Caco-2 (cell line): ENCODE measurements at regions not wholly inside any gene's neighbourhood (a gene's known extent, or its start where the extent isn't known, plus 50 kb on each side); places are given as distances from the start of the nearest gene placed in this dataset.

Experiments used
- BruUV-seq: library from RNA; stranded (reverse); fragments of 400-500 nt; replicated peaks from 2 replicates; lab custom pipeline; 2021; lab: Mats Ljungman, UMichigan
- CTCF ChIA-PET: fragments of 300-600 bp; sonication (Branson Sonifier 250); formaldehyde crosslinking; loops from one replicate; lab custom pipeline; 2022; ENCODE audit warnings: antibody characterized with exemption; lab: Charles Lee
- POLR2A ChIA-PET: fragments of 300-600 bp; sonication (Branson Sonifier 250); formaldehyde crosslinking; loops from one replicate; lab custom pipeline; 2022; ENCODE audit warnings: antibody characterized with exemption; lab: Charles Lee
- DNase-seq, 2 experiments: peaks; one replicate each; pipeline versions ENCODE4 v3.0.0 to v3.0.0-alpha.2; 2020 to 2022
- H3K27me3 ChIP-seq: replicated peaks from 2 replicates; pipeline ENCODE4 v1.6.0; 2011; ENCODE audit warnings: low read length; ENCODE audit not compliant: control insufficient read depth, insufficient read depth
- H3K36me3 ChIP-seq: 2 replicates; pipeline ENCODE4 v1.5.1; 2011; ENCODE audit warnings: low read length; ENCODE audit not compliant: control insufficient read depth, insufficient read depth
- H3K4me1 ChIP-seq: fragments of 250-450 bp; sonication (Bioruptor Pico); 2 replicates; pipeline ENCODE4 v1.5.1; 2020; ENCODE audit warnings: mild to moderate bottlenecking
- H3K4me3 ChIP-seq: 2 replicates; pipeline ENCODE4 v1.5.1; 2011; ENCODE audit warnings: low read depth, mild to moderate bottlenecking, control low read depth, low read length
- H3K9me3 ChIP-seq: fragments of 250-450 bp; sonication (Bioruptor Pico); 2 replicates; pipeline ENCODE4 v1.5.1; 2020; ENCODE audit warnings: mild to moderate bottlenecking, moderate library complexity
- H3K27ac Mint-ChIP-seq: one replicate; pipeline ENCODE4 v1.8.0; 2022; ENCODE audit warnings: mixed read lengths; ENCODE audit not compliant: unreplicated experiment
- H3K27me3 Mint-ChIP-seq: one replicate; pipeline ENCODE4 v1.8.0; 2022; ENCODE audit warnings: mixed read lengths; ENCODE audit not compliant: insufficient read depth, unreplicated experiment
- H3K36me3 Mint-ChIP-seq: one replicate; pipeline ENCODE4 v1.8.0; 2022; ENCODE audit warnings: mild to moderate bottlenecking, mixed read lengths; ENCODE audit not compliant: insufficient read depth, unreplicated experiment
- H3K4me1 Mint-ChIP-seq: one replicate; pipeline ENCODE4 v1.8.0; 2022; ENCODE audit warnings: low read depth, mixed read lengths; ENCODE audit not compliant: unreplicated experiment
- H3K4me3 Mint-ChIP-seq: one replicate; pipeline ENCODE4 v1.8.0; 2022; ENCODE audit warnings: mild to moderate bottlenecking, moderate library complexity, mixed read lengths; ENCODE audit not compliant: unreplicated experiment
- H3K9me3 Mint-ChIP-seq: one replicate; pipeline ENCODE4 v1.8.0; 2022; ENCODE audit warnings: mixed read lengths; ENCODE audit not compliant: unreplicated experiment
- CTCF ChIP-seq, 2 experiments: fragments of 200-600 bp in 1 of 2; IDR thresholded peaks; 1 replicate in 1 of 2; 2 replicates in 1 of 2; pipeline versions ENCODE4 v1.5.1 to v1.8.0; 2011 to 2022; ENCODE audit warnings: antibody characterized with exemption in 1 of 2, control low read depth in 1 of 2, inconsistent platforms in 1 of 2, low read depth in 1 of 2, low read length in 1 of 2, mild to moderate bottlenecking in 1 of 2, moderate library complexity in 1 of 2; ENCODE audit not compliant: insufficient read depth in 1 of 2, severe bottlenecking in 1 of 2, unreplicated experiment in 1 of 2
- intact Hi-C: fragments of 100-400 bp; cut with micrococcal nuclease; formaldehyde crosslinking; loops from one replicate; pipeline ENCODE4 v1.10.0; 2022; ENCODE audit not compliant: unreplicated experiment

DNA sequence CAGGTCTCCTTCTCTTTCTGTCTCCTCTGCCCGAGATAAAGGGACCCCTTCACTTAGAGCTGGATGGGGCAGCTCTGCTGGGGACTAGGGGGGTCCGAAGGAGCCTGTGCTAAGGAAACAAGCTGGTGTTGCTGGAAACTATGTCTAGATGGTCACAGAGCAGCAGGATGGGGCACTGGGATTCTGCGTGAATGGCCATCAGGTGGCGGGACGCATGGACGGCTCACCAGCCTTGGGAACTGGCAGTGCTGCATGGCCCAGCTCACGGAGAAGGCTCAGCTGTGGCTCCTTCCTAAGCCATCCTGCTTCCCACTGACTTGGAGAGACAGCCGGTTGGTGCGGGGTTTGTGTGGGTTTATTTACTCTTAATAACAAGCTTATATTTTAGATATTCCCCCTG lies 411.8 kb downstream of the ZNF536 start:
- no peaks in the 10 kb centered on the region for H3K36me3 Mint-ChIP-seq
- intact Hi-C loops = no loop called here

GRCh38 chr19:30783212-30783611 lies 411.0 kb downstream of the ZNF536 start:
- no peaks in the 10 kb centered on the region for H3K4me1 Mint-ChIP-seq
- DNase-seq = no peak
- no peak for TF ChIP-seq CTCF (IDR thresholded peaks at IDR 0.05; ENCODE audit: insufficient read depth in 1 of 2, low read depth in 1 of 2, low read length in 1 of 2, severe bottlenecking in 1 of 2, unreplicated experiment in 1 of 2)
- H3K36me3 ChIP-seq = no peaks in the 10 kb centered on the region
- ChIA-PET CTCF (no interaction called here), POLR2A (no interaction called here)
- H3K4me3 ChIP-seq = no peak overlapping the region
- no peaks in the 10 kb centered on the region for H3K27me3 ChIP-seq
- H3K4me3 Mint-ChIP-seq = no peak overlapping the region
- H3K27ac Mint-ChIP-seq = no peak overlapping the region
- no TSS peak for BruUV-seq
- H3K9me3 ChIP-seq = no peaks in the 10 kb centered on the region
- no peaks in the 10 kb centered on the region for H3K4me1 ChIP-seq
- intact Hi-C loops = no loop called here
- H3K36me3 Mint-ChIP-seq = no peaks in the 10 kb centered on the region
- H3K9me3 Mint-ChIP-seq = no peaks in the 10 kb centered on the region
- peaks cover 7% of the 10 kb centered on the region for H3K27me3 Mint-ChIP-seq

More for the DNA sequence above, 411.8 kb downstream of the ZNF536 start:
- Histone ChIP-seq H3K4me3 (no peak overlapping the region), H3K9me3 (no peaks in the 10 kb centered on the region), H3K4me1 (no peaks in the 10 kb centered on the region), H3K36me3 (no peaks in the 10 kb centered on the region), H3K27me3 (no peaks in the 10 kb centered on the region)
- no peak overlapping the region for H3K4me3 Mint-ChIP-seq
- no peaks in the 10 kb centered on the region for H3K9me3 Mint-ChIP-seq
- H3K27ac Mint-ChIP-seq = no peak overlapping the region
- no peak for TF ChIP-seq CTCF (IDR thresholded peaks at IDR 0.05; ENCODE audit: insufficient read depth in 1 of 2, low read depth in 1 of 2, low read length in 1 of 2, severe bottlenecking in 1 of 2, unreplicated experiment in 1 of 2)
- ChIA-PET CTCF (no interaction called here), POLR2A (no interaction called here)
- H3K4me1 Mint-ChIP-seq = no peaks in the 10 kb centered on the region
- H3K27me3 Mint-ChIP-seq = peaks cover 7% of the 10 kb centered on the region
- no TSS peak for BruUV-seq
- DNase-seq = no peak

- Mint-ChIP-seq H3K4me3 (no peak overlapping the region), H3K4me1 (no peaks in the 10 kb centered on the region), H3K27me3 (peaks cover 7% of the 10 kb centered on the region), H3K9me3 (no peaks in the 10 kb centered on the region), H3K27ac (no peak overlapping the region), H3K36me3 (no peaks in the 10 kb centered on the region)
- H3K4me3 ChIP-seq = no peak overlapping the region
- DNase-seq = no peak
- ChIA-PET CTCF (no interaction called here), POLR2A (no interaction called here)
- H3K36me3 ChIP-seq = no peaks in the 10 kb centered on the region
- no peaks in the 10 kb centered on the region for H3K9me3 ChIP-seq
- H3K4me1 ChIP-seq = no peaks in the 10 kb centered on the region
- TF ChIP-seq CTCF (IDR thresholded peaks at IDR 0.05; ENCODE audit: insufficient read depth in 1 of 2, low read depth in 1 of 2, low read length in 1 of 2, severe bottlenecking in 1 of 2, unreplicated experiment in 1 of 2) = no peak
- no TSS peak for BruUV-seq
- H3K27me3 ChIP-seq = no peaks in the 10 kb centered on the region
- intact Hi-C loops = no loop called here
Observed at GRCh38 chr19:30781519-30781918, 409.3 kb downstream of the ZNF536 start.
